SW480 (cell line): ENCODE measurements at regions not wholly inside any gene's neighbourhood (a gene's known extent, or its start where the extent isn't known, plus 50 kb on each side); places are given as distances from the start of the nearest gene placed in this dataset.
A peak's percentile ranks its signal among the peaks of the same experiment; 100 is the strongest.

Source experiments
- DNase-seq: peaks from one replicate; pipeline ENCODE4 v3.0.0-alpha.2; 2016; ENCODE audit warnings: low spot score

DNA sequence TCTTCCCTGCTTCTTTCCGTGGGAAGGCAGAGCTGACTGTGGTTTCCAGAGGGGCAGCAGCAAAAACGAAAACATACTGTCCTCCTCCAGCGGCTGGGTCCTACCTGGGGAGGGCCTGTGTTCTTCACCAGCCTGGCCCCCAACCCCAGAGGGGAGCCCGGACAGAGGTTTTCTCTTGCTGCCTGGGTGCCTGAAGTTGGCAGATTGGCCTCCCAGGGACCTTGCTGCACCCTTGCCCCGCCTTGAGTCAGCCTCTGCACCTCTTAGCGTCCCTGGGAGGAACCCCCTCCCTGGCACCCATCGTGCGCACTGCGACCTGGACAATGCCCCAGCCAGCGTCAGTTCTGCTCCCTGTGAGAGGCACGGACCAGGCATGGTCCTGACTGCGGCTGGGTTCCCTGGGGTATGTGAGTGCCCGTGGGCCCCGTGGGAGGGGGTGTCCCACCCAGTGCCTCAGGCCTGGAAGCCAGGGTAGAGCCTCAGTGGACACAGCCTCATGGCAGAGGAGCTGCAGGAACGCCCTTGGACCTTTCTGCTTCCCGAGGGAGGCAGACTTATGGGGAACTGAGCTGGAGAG, 56.8 kb upstream of the PRR23E start:
- DNase-seq = no peak

DNA sequence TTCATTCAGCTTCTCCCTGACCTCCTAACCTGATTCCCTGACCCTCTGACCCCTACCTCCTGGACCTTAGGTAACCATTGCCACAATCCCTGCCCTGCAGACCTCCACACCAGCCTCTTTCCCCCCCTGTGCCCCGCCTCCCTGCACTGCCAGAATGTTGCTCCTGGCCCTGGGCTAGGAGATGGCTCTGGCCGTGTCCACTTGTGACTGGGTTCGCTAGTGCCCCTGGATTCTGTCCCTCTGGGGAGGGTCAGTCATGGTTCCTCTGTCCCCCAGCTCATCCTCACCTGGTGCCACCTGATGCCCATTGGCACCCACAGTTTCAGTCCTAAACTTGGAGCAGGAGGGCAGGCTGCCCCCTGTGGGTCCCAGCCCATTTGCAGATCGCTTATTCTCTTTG, 56.2 kb upstream of the PRR23E start:
- DNase-seq = no peak

DNA sequence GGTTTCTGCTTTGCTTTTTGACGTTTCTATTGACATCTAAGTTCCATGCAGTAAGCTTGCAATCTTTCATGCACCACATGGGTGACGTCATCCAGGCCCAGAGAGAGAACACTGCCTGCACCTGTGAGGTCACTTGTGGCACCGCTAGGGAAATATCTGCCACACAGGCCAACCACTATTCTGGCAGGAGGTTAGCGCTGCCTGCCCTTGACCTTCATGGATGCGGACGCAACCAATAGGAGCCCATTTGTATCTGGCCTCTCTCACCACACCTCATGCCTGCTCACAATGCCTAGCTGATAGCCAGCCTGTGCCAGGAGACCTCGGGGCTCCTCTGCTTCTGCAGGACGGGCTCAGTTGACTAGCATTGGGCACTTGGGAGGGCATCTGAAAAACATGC, 55.8 kb upstream of the PRR23E start:
- DNase-seq = peak; percentile 16

DNA sequence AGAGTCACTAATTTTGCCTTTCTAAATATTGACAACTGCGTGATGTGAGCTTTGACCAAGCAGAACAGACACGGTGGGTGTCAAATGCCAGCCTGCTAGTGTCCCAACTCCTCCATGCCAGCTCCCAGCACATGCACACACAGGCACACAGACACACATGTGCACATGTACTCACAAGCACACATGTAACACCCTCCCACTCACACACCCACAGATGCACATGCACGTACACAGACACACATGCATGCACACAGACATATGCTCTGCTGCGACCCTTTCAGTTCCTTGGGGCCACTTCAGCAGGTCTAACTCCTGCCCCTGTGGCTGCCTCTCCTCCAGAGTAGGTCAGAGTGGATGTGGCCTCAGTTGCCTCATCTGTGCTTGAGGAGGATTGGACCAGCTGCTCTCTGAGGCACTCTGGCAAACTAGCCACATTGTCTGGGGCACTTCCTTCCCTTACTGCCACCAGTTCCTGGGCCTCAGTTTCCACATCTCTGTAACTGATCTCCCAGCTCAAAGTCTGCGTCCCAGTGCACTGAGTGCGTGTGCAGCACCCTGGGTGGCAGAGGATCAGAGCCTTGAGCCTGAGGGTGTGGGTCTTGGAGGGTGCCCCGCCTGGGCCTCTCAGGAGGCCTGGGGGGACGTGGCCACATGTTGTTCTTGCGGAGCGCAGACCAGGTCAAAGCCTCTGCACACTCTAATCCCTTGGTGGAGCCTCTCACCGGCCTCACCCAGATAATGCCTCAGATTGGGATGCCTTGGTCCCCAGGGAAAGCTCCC, 55.0 kb upstream of the PRR23E start:
- DNase-seq = no peak

DNA sequence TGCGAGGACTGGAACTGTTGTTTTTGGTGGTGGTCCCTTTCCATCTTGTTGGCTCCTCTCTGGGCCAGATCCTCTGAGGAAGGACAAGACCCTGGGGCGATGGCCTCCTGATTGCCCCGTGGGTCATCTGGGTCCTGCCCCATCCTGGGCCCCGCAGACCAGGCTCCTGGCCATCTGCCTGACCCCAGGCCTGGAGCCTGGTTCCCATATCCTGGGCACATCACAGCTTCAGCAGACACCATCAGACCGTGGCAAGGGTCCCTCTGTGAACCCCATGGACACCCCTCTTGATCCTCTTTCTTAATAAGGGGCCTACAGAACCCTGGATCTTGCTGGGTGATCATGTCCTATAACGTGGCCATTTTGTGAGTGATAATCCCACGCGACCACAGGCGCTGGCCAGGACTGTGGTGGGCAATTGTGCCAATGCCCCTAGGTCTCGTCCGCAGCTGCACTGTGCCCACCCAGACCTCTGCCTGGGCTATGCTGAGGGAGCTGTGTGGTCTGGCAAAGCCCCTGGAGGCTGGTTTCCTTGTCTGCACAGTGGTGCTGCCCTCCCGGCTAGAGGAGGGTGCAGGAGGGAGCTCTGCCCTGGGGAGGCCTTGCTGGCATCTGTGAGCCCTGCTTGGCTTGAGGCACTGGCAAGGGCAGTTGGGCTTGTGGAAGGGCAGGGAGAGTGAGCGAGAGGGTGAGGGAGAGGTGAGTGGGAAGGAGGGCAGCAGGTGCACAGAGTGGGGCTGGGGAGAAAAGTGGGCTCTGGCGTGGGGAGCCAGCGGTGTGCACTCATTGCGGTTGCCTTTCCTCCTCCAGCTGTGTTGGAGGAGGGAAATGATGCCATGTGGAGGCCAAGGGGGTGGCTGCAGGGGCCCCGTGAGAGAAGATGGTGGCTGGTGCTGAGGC, 53.1 kb upstream of the PRR23E start:
- no peak for DNase-seq

DNA sequence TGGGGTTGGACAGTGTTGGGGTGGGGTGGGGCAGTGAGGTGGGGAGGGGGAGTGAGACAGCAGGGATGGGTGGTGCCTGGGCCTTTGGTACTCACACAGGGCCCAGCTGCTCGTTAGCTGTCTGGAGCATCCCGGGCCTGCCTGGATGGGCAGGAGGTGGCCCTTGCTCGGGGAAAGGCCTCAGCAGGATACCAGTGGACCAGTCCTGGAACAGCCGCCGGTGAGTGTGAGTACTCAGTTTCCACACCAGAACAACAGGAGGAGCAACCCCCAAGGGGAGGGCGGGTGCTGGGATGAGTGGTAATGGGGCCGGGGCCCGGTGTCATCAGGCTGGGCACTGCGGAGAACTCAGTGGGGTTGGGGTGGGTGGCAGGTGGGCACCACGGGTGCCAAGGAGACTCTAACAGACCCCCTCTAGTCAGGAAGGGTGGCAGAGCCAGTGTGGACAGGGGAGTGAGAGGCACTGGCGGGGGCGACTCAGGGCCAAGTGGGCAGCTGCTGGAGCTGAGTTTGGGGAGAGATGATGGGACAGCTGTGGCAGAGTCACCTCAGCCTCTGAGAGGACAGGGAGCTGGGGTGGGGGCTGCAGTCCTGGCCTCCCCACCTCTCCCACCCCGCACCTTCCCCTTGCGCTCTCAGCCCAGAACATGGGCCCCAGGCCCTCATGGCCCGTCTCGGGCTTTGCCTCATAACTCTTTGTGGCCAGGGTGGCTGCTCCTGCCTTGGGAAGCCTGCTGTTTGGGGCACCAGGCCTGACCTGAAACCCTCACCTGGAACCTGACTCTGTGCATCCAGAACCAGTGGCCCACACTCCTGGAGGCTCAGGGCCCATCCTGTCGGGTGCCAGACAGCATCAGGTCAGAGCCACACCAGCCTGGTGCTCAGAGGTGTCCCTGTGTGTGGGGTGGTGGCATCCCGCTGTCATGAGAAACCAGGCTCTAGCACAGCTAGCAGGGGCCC, 52.1 kb upstream of the PRR23E start:
- no peak for DNase-seq

DNA sequence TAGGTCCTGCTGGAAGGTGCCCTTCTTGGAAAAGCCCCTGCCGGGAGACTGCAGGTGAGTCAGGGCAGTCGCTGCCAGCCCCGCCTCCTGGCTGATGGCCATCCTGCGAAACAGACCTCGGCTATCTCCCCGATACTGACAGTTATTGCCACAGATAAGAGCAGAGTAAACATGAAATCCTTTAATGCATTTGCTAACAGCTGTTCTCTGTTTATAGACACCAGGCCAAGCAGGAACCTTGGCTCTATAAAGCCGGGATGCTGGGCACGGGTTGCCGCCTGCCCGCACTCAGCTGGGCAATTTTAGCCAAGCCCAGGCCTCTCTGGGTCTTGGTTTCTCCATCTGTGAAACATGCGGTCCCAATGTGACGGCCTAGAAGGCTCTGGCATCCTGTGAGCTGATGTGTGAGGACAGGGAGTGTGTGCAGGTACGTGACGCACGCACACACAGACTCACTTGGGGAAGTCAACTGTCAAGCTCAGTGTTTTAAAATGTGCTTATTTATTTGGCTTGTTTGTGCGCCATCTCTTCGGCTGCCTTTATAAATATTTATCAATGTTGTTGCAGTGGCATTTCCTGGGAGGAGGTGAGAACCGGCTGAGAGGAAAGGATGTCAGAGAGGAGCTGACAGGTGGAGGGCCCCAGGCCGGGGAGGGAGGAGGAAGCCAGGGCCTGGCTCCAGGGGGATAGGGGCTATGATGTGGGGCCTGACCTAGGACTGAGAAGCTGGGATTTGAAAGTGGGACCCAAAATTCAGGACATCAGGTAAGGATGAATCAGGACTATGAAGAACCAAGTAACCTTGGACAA, 50.8 kb upstream of the PRR23E start:
- peak; percentile 53 for DNase-seq
